Ishikawa (cell line): ENCODE measurements at regions not wholly inside any gene's neighbourhood (a gene's known extent, or its start where the extent isn't known, plus 50 kb on each side); places are given as distances from the start of the nearest gene placed in this dataset.

ENCODE experiments used
- CEBPB ChIP-seq: IDR thresholded peaks from 2 replicates; pipeline ENCODE4 v1.6.1; 2012
- CREB1 ChIP-seq: IDR thresholded peaks from 2 replicates; pipeline ENCODE4 v1.6.1; 2012; ENCODE audit warnings: low read depth
- EGR1 ChIP-seq: IDR thresholded peaks from 2 replicates; pipeline ENCODE4 v1.6.1; 2012
- EP300 ChIP-seq: IDR thresholded peaks from 2 replicates; pipeline ENCODE4 v1.6.1; 2012; ENCODE audit warnings: borderline replicate concordance
- FOXM1 ChIP-seq: IDR thresholded peaks from 2 replicates; pipeline ENCODE4 v1.6.1; 2012; ENCODE audit warnings: low read depth, borderline replicate concordance
- NFIC ChIP-seq: IDR thresholded peaks from 2 replicates; pipeline ENCODE4 v1.6.1; 2012
- RAD21 ChIP-seq: IDR thresholded peaks from 2 replicates; pipeline ENCODE4 v1.6.1; 2012; ENCODE audit warnings: low read depth
- TAF1 ChIP-seq: IDR thresholded peaks from 2 replicates; pipeline ENCODE4 v1.6.1; 2012; ENCODE audit warnings: low read depth, mild to moderate bottlenecking
- TCF12 ChIP-seq: IDR thresholded peaks from 2 replicates; pipeline ENCODE4 v1.6.1; 2012; ENCODE audit warnings: low read depth
- TEAD4 ChIP-seq: IDR thresholded peaks from 2 replicates; pipeline ENCODE4 v1.6.1; 2012
- YY1 ChIP-seq: IDR thresholded peaks from 2 replicates; pipeline ENCODE4 v1.6.1; 2012; ENCODE audit warnings: low read depth
- ZBTB7A ChIP-seq: IDR thresholded peaks from 2 replicates; pipeline ENCODE4 v1.6.1; 2012; ENCODE audit warnings: low read depth
- TF ChIP-seq, protein P1 (sequence below): IDR thresholded peaks from 2 replicates; pipeline ENCODE4 v1.6.1; 2012; ENCODE audit warnings: low read depth, mild to moderate bottlenecking
- TF ChIP-seq, protein P2 (sequence below): IDR thresholded peaks from 2 replicates; pipeline ENCODE4 v1.6.1; 2012
- TF ChIP-seq, protein P3 (sequence below): IDR thresholded peaks from 2 replicates; pipeline ENCODE4 v1.6.1; 2012

DNA sequence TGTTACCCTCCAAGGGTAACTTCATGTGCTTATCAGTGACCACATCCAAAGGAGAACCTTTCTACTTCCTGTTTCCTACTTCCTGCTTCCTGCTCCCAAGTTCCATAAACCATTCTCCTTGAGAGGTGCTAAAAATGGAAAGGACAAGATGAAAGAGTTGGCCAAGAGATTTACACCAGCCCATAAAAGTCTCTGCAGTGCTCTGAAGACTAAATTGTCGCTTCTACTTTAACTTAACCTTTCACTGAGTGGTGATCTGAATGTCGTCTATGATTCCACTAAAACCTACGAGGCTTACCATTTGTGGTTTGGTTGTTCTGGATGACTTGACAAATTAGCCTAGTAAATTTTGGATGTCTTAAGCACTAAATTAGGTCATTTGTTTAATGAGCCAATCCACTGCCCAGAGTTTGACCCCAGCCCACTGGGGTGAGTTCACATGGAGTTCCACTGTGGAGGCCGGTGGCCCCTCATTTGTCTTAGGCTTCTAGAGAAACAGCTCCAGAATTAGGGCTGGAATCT, 333.1 kb downstream of the FOXL1 start:
- no peak for TF ChIP-seq EP300
- TF ChIP-seq FOXM1: no peak
- TF ChIP-seq RAD21: no peak
- no peak for TF ChIP-seq NFIC

DNA sequence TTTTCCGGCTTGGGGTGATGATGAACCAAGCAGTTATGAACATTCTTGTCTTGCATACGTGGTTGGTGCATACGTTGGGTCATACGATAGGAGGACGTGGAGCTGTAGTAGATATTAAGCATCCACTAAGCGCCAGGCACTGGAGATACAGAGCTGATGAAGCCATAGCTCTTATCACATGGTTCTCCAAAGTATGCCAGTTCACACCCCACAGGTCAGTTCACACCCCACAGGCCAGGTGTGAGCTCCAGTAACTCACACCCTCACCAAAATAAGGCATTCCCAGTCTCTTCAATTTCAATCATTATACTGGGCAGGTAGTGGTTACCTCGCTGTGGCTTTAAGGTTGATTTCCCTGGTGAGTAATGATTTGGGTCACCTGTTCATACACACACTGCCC, 335.5 kb downstream of the FOXL1 start:
- no peak for TF ChIP-seq YY1
- TF ChIP-seq NFIC: no peak
- TF ChIP-seq CREB1: no peak
- TF ChIP-seq, protein P1, sequence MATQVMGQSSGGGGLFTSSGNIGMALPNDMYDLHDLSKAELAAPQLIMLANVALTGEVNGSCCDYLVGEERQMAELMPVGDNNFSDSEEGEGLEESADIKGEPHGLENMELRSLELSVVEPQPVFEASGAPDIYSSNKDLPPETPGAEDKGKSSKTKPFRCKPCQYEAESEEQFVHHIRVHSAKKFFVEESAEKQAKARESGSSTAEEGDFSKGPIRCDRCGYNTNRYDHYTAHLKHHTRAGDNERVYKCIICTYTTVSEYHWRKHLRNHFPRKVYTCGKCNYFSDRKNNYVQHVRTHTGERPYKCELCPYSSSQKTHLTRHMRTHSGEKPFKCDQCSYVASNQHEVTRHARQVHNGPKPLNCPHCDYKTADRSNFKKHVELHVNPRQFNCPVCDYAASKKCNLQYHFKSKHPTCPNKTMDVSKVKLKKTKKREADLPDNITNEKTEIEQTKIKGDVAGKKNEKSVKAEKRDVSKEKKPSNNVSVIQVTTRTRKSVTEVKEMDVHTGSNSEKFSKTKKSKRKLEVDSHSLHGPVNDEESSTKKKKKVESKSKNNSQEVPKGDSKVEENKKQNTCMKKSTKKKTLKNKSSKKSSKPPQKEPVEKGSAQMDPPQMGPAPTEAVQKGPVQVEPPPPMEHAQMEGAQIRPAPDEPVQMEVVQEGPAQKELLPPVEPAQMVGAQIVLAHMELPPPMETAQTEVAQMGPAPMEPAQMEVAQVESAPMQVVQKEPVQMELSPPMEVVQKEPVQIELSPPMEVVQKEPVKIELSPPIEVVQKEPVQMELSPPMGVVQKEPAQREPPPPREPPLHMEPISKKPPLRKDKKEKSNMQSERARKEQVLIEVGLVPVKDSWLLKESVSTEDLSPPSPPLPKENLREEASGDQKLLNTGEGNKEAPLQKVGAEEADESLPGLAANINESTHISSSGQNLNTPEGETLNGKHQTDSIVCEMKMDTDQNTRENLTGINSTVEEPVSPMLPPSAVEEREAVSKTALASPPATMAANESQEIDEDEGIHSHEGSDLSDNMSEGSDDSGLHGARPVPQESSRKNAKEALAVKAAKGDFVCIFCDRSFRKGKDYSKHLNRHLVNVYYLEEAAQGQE: no peak
- TF ChIP-seq, protein P2, sequence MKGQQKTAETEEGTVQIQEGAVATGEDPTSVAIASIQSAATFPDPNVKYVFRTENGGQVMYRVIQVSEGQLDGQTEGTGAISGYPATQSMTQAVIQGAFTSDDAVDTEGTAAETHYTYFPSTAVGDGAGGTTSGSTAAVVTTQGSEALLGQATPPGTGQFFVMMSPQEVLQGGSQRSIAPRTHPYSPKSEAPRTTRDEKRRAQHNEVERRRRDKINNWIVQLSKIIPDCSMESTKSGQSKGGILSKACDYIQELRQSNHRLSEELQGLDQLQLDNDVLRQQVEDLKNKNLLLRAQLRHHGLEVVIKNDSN: no peak
- TF ChIP-seq FOXM1: no peak
- TF ChIP-seq, protein P3, sequence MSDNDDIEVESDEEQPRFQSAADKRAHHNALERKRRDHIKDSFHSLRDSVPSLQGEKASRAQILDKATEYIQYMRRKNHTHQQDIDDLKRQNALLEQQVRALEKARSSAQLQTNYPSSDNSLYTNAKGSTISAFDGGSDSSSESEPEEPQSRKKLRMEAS: no peak
- TF ChIP-seq EP300: no peak
- TF ChIP-seq CEBPB: no peak
- TF ChIP-seq RAD21: no peak
- TF ChIP-seq TCF12: no peak
- TF ChIP-seq TEAD4: no peak
- TF ChIP-seq TAF1: no peak
- TF ChIP-seq EGR1: no peak
- no peak for TF ChIP-seq ZBTB7A

DNA sequence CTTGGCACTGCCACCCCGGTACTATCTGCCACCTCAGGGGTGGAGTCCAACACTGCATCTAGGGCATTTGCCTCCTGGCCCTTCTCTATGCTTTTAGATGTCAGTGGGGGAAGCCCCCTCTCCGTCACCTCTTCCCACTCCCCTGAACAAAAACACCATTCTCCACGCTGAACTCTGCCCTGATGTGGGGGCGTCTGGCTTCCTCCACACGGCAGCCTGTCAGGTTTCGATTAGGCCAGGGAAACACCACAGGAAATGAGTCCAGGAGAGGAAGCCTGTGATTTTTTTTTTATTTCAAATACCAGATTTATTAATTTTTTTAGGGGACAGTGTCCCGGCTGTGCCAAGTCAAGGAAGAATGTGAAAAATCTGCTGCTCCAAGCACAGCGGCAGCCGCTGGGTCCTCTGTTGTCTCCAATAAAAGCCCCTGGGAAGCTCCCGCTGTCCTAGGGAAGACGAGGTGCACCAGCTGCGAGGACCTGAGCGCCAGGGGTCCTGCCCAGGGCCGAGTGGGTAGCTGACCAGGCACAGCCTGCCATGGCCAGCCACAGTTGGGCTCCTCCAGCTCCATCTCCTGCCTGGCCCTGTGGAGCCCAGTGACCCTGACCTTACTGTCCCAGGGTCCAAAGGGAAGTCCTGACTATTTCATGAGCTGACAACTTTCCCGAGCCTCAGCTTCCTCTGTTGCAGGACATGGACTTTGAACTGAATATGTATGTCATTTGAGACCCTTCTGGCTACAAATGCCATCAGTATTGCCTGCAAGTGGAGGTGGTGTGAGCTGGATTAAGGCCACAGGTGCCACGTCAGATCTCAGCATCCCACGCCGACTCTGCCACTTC, 336.7 kb downstream of the FOXL1 start:
- no peak for TF ChIP-seq TCF12
- no peak for TF ChIP-seq TAF1
- no peak for TF ChIP-seq RAD21
- TF ChIP-seq TEAD4: no peak
- TF ChIP-seq CEBPB: no peak
- no peak for TF ChIP-seq ZBTB7A
- TF ChIP-seq CREB1: no peak
- no peak for TF ChIP-seq EGR1
- TF ChIP-seq FOXM1: no peak
- TF ChIP-seq, protein P1: no peak
- TF ChIP-seq, protein P3: no peak
- TF ChIP-seq, protein P2: no peak
- no peak for TF ChIP-seq NFIC
- no peak for TF ChIP-seq EP300
- TF ChIP-seq YY1: no peak

DNA sequence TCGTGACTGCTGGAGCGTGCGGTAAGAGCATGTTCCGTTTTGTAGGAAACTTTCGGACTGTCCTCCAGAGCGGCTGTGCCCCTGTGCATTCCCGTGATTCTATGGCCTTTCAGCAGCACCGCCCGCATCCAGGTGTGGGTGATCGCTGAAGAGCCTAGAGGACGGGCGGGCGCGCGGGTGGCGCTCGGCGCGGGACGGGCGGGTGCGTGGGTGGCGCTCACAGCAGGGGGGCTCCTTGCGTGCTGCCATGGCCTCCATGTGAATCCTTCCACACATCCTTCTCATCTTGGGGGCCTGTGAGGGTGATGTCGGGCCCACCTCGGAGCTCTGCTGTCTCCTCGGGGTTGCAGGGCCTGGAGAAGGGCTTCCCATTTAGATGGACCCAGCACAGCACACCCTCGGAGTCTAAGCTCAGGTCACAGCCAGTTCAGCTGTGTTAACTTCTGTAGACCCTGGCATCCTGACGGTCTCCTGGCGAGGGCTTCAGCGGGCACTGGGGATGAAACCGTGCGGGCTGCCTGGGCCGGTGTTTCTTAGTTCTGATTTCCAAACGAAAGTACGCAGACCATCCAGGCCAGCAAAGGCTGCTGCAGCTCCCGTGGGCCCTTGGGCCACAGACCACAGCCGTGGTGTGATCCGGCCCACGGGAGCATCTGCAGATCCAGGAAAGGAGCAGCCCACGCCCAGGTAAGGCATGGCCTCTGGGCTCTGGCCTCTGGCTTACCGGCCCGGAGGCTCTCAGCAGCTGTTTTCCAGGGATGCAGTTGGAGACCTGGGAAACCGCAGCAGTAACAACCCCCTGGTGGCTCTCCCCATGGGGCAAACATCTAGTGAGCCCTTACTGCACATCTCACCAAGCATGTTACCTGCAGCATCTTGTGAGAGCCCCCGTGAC, 339.4 kb downstream of the FOXL1 start:
- TF ChIP-seq TAF1 (no peak), TEAD4 (no peak), RAD21 (no peak), TCF12 (no peak), ZBTB7A (no peak), YY1 (no peak), FOXM1 (no peak), CREB1 (no peak)
- TF ChIP-seq, protein P1: no peak
- TF ChIP-seq, protein P3: no peak
